ENCODE measurements at regions not wholly inside any gene's neighbourhood (a gene's known extent, or its start where the extent isn't known, plus 50 kb on each side); places are given as distances from the start of the nearest gene placed in this dataset.

DNA sequence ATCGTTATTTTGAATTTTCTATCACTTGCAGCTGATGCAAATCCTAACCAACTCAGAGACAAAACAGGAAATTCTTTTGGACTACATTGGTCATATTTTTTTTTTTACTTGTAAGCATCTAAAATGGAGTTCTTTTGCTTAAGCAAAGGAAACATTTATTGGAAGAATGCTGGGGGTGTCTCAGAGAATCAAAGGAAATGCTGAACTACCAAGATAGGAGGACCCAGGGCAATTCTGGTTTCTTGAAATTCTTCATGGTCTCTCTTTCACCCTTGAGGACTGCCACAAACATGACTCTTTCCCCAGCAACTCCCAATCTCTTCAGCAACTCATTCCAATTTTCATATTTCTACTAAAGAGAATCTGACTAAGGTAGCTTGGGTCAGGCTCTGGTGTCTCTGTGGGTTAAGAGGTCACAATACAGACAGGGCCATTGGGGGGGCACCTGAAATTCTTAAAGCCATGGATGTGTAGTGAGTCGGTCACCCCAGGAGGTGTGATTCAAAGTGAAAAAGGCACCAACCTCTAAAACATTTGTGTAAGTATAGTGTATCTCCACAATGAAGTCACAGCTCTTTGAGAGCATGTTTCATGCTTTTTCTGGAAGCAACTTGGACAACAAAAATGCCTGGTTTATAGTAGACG is 171.1 kb upstream of the FGGY start:
- ATAC-seq (no peak), DNase-seq (no peak)
- Histone ChIP-seq H3K27ac (ENCODE audit: low read depth, low read length) (no peak overlapping the region), H3K36me3 (ENCODE audit: control insufficient read depth in 2 of 3, insufficient read depth in 3 of 3, low read length in 3 of 3) (no peaks in the 10 kb centered on the region), H3K27me3 (ENCODE audit: control insufficient read depth in 2 of 2, insufficient read depth in 2 of 2, low read length in 2 of 2) (no peaks in the 10 kb centered on the region), H3K9me3 (ENCODE audit: control insufficient read depth in 2 of 3, low read length in 3 of 3) (no peaks in the 10 kb centered on the region), H3K4me3 (ENCODE audit: low read length) (no peak overlapping the region), H3K4me1 (ENCODE audit: control insufficient read depth in 2 of 2, insufficient read depth in 2 of 2, low read length in 2 of 2) (peaks cover 0 to 13% of the 10 kb centered on the region in 2 donors)
- peaks cover 0 to 29% (median 14%) of the 10 kb centered on the region in 5 donors for H3K27me3 Mint-ChIP-seq
- H3K36me3 Mint-ChIP-seq = peaks cover 0 to 17% (median 3%) of the 10 kb centered on the region in 5 donors
- H3K27ac Mint-ChIP-seq = no peak overlapping the region
- no peak overlapping the region for H3K4me3 Mint-ChIP-seq
- peaks cover 0 to 16% (median 2%) of the 10 kb centered on the region in 11 donors for H3K9me3 Mint-ChIP-seq
- intact Hi-C loops (cut with micrococcal nuclease) = no loop called here
- POLR2A ChIA-PET = no interaction called here
- peaks cover 0 to 10% (median 5%) of the 10 kb centered on the region in 7 donors for H3K4me1 Mint-ChIP-seq
- CTCF ChIA-PET = no interaction called here

DNA sequence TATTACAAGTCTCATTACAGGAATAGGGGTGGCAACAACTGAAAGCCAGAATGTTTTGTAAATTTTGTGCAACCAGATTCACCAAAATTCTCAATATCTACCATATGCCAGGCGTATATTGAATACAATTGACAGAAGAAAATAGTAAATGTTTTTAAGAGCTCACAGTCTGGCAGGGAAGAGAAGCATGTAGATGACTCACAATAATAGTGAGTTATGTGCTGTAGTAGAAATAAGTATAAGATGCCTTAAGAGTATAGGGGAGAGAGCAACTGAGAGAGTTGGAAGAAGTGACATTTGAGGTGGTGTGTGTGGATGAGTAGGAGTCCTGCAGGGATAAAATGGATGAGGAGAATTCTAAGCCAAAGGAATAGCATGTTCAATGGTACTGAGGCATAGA is 170.5 kb upstream of the FGGY start:
- Mint-ChIP-seq H3K36me3 (peaks cover 0 to 17% (median 3%) of the 10 kb centered on the region in 5 donors), H3K9me3 (peaks cover 0 to 16% (median 2%) of the 10 kb centered on the region in 11 donors), H3K4me1 (peaks cover 0 to 10% (median 5%) of the 10 kb centered on the region in 7 donors), H3K27ac (no peak overlapping the region), H3K4me3 (no peak overlapping the region), H3K27me3 (peaks cover 0 to 24% (median 13%) of the 10 kb centered on the region in 5 donors)
- ChIA-PET POLR2A (interaction anchor here (0.6 kb wide), 1 partner anchor 338 kb away, joined by 3 read pairs; no protein-coding TSS in a partner anchor), CTCF (no interaction called here)
- H3K4me1 ChIP-seq (ENCODE audit: control insufficient read depth in 2 of 2, insufficient read depth in 2 of 2, low read length in 2 of 2) = peaks cover 0 to 13% of the 10 kb centered on the region in 2 donors
- intact Hi-C loops (cut with micrococcal nuclease) = no loop called here
- no peaks in the 10 kb centered on the region for H3K36me3 ChIP-seq (ENCODE audit: control insufficient read depth in 2 of 3, insufficient read depth in 3 of 3, low read length in 3 of 3)
- no peaks in the 10 kb centered on the region for H3K27me3 ChIP-seq (ENCODE audit: control insufficient read depth in 2 of 2, insufficient read depth in 2 of 2, low read length in 2 of 2)
- H3K27ac ChIP-seq (ENCODE audit: low read depth, low read length) = no peak overlapping the region
- DNase-seq (no peak), ATAC-seq (no peak)
- H3K4me3 ChIP-seq (ENCODE audit: low read length) = no peak overlapping the region
- no peaks in the 10 kb centered on the region for H3K9me3 ChIP-seq (ENCODE audit: control insufficient read depth in 2 of 3, low read length in 3 of 3)

DNA sequence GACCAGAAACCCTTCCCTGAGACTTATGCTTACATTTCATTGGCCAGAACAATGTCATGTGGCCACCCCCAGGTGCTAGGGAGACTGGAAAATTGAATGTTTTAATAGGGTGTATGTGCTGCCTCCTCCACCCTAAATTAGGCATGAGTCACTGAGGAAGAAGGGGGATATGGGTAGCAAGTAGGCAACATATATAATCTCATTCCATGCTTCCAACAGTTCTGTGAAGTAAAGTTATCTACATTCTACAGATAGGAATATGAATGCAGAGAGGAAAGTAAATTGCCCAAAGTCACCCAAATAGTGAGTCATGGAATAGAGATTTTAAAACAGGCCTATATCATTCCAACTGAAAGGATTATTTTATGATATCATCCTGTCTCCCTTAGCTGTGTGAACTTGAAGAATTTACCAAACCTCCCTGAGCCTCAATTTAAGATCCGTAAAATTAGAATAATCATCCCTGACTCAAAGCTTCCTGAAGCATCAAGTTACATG is 168.6 kb upstream of the FGGY start:
- H3K27ac Mint-ChIP-seq = no peak overlapping the region
- no peaks in the 10 kb centered on the region for H3K27me3 ChIP-seq (ENCODE audit: control insufficient read depth in 2 of 2, insufficient read depth in 2 of 2, low read length in 2 of 2)
- DNase-seq (no peak), ATAC-seq (no peak)
- H3K36me3 ChIP-seq (ENCODE audit: control insufficient read depth in 2 of 3, insufficient read depth in 3 of 3, low read length in 3 of 3) = no peaks in the 10 kb centered on the region
- peaks cover 0 to 11% (median 5%) of the 10 kb centered on the region in 7 donors for H3K4me1 Mint-ChIP-seq
- peaks cover 0 to 17% (median 3%) of the 10 kb centered on the region in 5 donors for H3K36me3 Mint-ChIP-seq
- ChIA-PET CTCF (no interaction called here), POLR2A (no interaction called here)
- H3K4me3 Mint-ChIP-seq = no peak overlapping the region
- H3K4me1 ChIP-seq (ENCODE audit: control insufficient read depth in 2 of 2, insufficient read depth in 2 of 2, low read length in 2 of 2) = peaks cover 0 to 13% of the 10 kb centered on the region in 2 donors
- intact Hi-C loops (cut with micrococcal nuclease) = no loop called here
- no peak overlapping the region for H3K27ac ChIP-seq (ENCODE audit: low read depth, low read length)
- H3K4me3 ChIP-seq (ENCODE audit: low read length) = no peak overlapping the region
- peaks cover 0 to 26% (median 10%) of the 10 kb centered on the region in 5 donors for H3K27me3 Mint-ChIP-seq
- H3K9me3 Mint-ChIP-seq = peaks cover 0 to 17% (median 2%) of the 10 kb centered on the region in 11 donors
- no peaks in the 10 kb centered on the region for H3K9me3 ChIP-seq (ENCODE audit: control insufficient read depth in 2 of 3, low read length in 3 of 3)

DNA sequence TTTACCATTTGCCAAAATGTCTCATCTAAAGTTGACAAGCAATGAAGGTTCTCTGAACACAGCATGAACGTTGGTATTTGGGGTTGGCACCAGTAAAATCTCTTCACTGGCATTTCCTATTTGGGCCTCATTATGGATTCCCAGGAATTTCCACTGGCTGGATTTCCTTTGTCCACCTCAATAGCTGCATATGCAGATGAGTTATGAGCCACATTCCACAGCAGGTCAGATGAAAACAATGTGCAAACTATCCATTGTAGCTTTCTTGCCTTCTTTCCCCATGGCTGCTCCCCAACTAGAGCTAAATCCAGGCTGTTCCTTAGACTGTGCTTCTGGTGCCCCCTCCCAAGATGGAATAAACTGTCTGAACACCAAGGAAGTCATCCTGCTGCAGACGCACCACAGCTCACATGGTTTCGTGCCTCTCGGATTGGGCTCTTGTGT is 168.1 kb upstream of the FGGY start:
- Histone ChIP-seq H3K4me3 (ENCODE audit: low read length) (no peak overlapping the region), H3K9me3 (ENCODE audit: control insufficient read depth in 2 of 3, low read length in 3 of 3) (no peaks in the 10 kb centered on the region), H3K4me1 (ENCODE audit: control insufficient read depth in 2 of 2, insufficient read depth in 2 of 2, low read length in 2 of 2) (peaks cover 0 to 13% of the 10 kb centered on the region in 2 donors), H3K27ac (ENCODE audit: low read depth, low read length) (no peak overlapping the region), H3K27me3 (ENCODE audit: control insufficient read depth in 2 of 2, insufficient read depth in 2 of 2, low read length in 2 of 2) (no peaks in the 10 kb centered on the region), H3K36me3 (ENCODE audit: control insufficient read depth in 2 of 3, insufficient read depth in 3 of 3, low read length in 3 of 3) (no peaks in the 10 kb centered on the region)
- ChIA-PET POLR2A (no interaction called here), CTCF (no interaction called here)
- no peak overlapping the region for H3K4me3 Mint-ChIP-seq
- peaks cover 0 to 15% (median 0%) of the 10 kb centered on the region in 11 donors for H3K9me3 Mint-ChIP-seq
- peaks cover 0 to 16% (median 3%) of the 10 kb centered on the region in 5 donors for H3K36me3 Mint-ChIP-seq
- DNase-seq = no peak
- peaks cover 0 to 11% (median 5%) of the 10 kb centered on the region in 7 donors for H3K4me1 Mint-ChIP-seq
- ATAC-seq = no peak
- intact Hi-C loops (cut with micrococcal nuclease) = no loop called here
- no peak overlapping the region for H3K27ac Mint-ChIP-seq
- peaks cover 0 to 25% (median 12%) of the 10 kb centered on the region in 5 donors for H3K27me3 Mint-ChIP-seq

DNA sequence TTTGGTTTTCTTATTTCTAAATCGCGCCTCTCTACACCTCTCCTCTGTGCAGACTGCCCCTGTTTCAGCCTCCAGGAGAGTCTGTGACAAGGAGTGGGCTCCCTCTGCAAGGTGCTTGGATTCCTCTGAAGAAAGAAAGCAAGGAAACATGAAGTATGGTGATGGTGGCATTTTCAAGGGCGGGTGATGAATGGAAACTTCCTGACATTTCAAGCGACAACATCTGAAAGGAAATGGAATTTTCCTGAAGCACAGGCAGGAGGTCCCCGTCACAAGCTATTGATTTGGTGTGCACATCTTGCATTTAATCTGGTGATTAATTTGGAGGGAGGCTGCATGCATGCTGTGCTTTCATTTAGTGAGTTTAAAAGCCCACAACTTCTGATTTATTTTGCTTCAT is 164.6 kb upstream of the FGGY start:
- Mint-ChIP-seq H3K9me3 (peaks cover 0 to 4% (median 0%) of the 10 kb centered on the region in 11 donors), H3K27ac (no peak overlapping the region), H3K4me3 (no peak overlapping the region), H3K27me3 (peaks cover 0 to 16% (median 12%) of the 10 kb centered on the region in 5 donors), H3K4me1 (peaks cover 0 to 5% (median 0%) of the 10 kb centered on the region in 7 donors), H3K36me3 (peaks cover 0 to 3% (median 0%) of the 10 kb centered on the region in 5 donors)
- no peak for ATAC-seq
- CTCF ChIA-PET = no interaction called here
- POLR2A ChIA-PET = no interaction called here
- no peaks in the 10 kb centered on the region for H3K27me3 ChIP-seq (ENCODE audit: control insufficient read depth in 2 of 2, insufficient read depth in 2 of 2, low read length in 2 of 2)
- no peaks in the 10 kb centered on the region for H3K9me3 ChIP-seq (ENCODE audit: control insufficient read depth in 2 of 3, low read length in 3 of 3)
- no peaks in the 10 kb centered on the region for H3K36me3 ChIP-seq (ENCODE audit: control insufficient read depth in 2 of 3, insufficient read depth in 3 of 3, low read length in 3 of 3)
- intact Hi-C loops (cut with micrococcal nuclease) = no loop called here
- no peak overlapping the region for H3K27ac ChIP-seq (ENCODE audit: low read depth, low read length)
- H3K4me3 ChIP-seq (ENCODE audit: low read length) = no peak overlapping the region
- no peaks in the 10 kb centered on the region for H3K4me1 ChIP-seq (ENCODE audit: control insufficient read depth in 2 of 2, insufficient read depth in 2 of 2, low read length in 2 of 2)
- no peak for DNase-seq

DNA sequence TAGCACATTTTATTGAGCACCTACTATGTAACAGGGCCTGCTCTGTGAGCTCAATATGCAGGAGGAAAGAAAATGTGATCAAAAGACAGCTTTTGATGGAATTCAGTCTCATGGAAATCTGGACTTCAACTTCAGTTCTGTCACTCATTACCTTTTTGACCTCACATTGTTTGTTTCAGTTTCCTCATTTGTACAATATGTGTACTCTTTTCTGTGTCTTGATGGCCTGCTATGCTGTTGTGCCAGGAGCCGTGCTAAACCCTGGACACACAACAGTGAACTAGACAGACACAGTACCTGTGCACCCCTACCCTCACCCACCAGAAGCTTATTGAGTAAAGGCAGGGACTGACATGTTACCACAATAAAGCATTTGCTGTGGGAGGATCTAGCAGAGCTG is 162.9 kb upstream of the FGGY start:
- peaks cover 0 to 13% (median 8%) of the 10 kb centered on the region in 7 donors for H3K4me1 Mint-ChIP-seq
- no peak overlapping the region for H3K27ac Mint-ChIP-seq
- POLR2A ChIA-PET = no interaction called here
- Histone ChIP-seq H3K4me3 (ENCODE audit: low read length) (no peak overlapping the region), H3K27me3 (ENCODE audit: control insufficient read depth in 2 of 2, insufficient read depth in 2 of 2, low read length in 2 of 2) (no peaks in the 10 kb centered on the region), H3K4me1 (ENCODE audit: control insufficient read depth in 2 of 2, insufficient read depth in 2 of 2, low read length in 2 of 2) (no peaks in the 10 kb centered on the region), H3K36me3 (ENCODE audit: control insufficient read depth in 2 of 3, insufficient read depth in 3 of 3, low read length in 3 of 3) (no peaks in the 10 kb centered on the region), H3K9me3 (ENCODE audit: control insufficient read depth in 2 of 3, low read length in 3 of 3) (no peaks in the 10 kb centered on the region), H3K27ac (ENCODE audit: low read depth, low read length) (no peak overlapping the region)
- intact Hi-C loops (cut with micrococcal nuclease) = no loop called here
- H3K4me3 Mint-ChIP-seq = no peak overlapping the region
- peaks cover 0 to 16% (median 11%) of the 10 kb centered on the region in 5 donors for H3K27me3 Mint-ChIP-seq
- no peaks in the 10 kb centered on the region for H3K36me3 Mint-ChIP-seq
- CTCF ChIA-PET = no interaction called here
- DNase-seq (no peak), ATAC-seq (no peak)
- H3K9me3 Mint-ChIP-seq = peaks cover 0 to 4% (median 0%) of the 10 kb centered on the region in 11 donors

DNA sequence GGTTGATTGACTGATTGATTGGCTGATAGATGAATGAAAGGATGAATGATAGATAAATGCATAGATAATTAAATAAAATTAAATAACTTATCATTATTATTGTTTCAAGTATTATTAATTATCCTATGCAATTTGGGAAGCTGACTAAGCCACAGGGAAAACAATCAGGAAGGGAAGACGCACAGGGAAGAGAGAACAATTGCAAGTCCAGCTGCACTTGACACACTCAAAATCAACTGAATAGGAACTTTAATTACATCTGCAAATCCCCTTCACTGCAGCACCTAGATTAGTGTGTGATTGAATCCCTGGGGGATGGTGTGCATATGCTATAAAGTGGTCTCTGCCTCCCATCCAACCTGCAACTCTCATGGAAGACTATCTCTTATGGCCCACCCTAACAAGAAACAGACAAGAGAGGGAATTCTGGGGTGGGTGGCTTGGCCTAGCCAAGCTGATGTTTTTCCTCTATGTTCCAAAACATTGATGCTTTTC is 161.1 kb upstream of the FGGY start:
- H3K4me1 Mint-ChIP-seq = peaks cover 0 to 26% (median 8%) of the 10 kb centered on the region in 7 donors
- no peak overlapping the region for H3K27ac Mint-ChIP-seq
- ChIA-PET POLR2A (no interaction called here), CTCF (no interaction called here)
- no peak overlapping the region for H3K27ac ChIP-seq (ENCODE audit: low read depth, low read length)
- H3K27me3 Mint-ChIP-seq = peaks cover 0 to 12% (median 9%) of the 10 kb centered on the region in 5 donors
- intact Hi-C loops (cut with micrococcal nuclease) = no loop called here
- no peaks in the 10 kb centered on the region for H3K4me1 ChIP-seq (ENCODE audit: control insufficient read depth in 2 of 2, insufficient read depth in 2 of 2, low read length in 2 of 2)
- no peaks in the 10 kb centered on the region for H3K36me3 Mint-ChIP-seq
- H3K4me3 ChIP-seq (ENCODE audit: low read length) = no peak overlapping the region
- H3K9me3 ChIP-seq (ENCODE audit: control insufficient read depth in 2 of 3, low read length in 3 of 3) = no peaks in the 10 kb centered on the region
- no peaks in the 10 kb centered on the region for H3K36me3 ChIP-seq (ENCODE audit: control insufficient read depth in 2 of 3, insufficient read depth in 3 of 3, low read length in 3 of 3)
- H3K27me3 ChIP-seq (ENCODE audit: control insufficient read depth in 2 of 2, insufficient read depth in 2 of 2, low read length in 2 of 2) = no peaks in the 10 kb centered on the region
- no peak overlapping the region for H3K4me3 Mint-ChIP-seq
- DNase-seq = no peak
- H3K9me3 Mint-ChIP-seq = peaks cover 0 to 4% (median 0%) of the 10 kb centered on the region in 11 donors
- ATAC-seq = no peak
